ENCODE measurements at regions not wholly inside any gene's neighbourhood (a gene's known extent, or its start where the extent isn't known, plus 50 kb on each side); places are given as distances from the start of the nearest gene placed in this dataset.

GRCh38 chr12:67813456-67813904 lies 164.9 kb downstream of the DYRK2 start:
- no peak for TF ChIP-seq CTCF (IDR thresholded peaks at IDR 0.05)
- no peak for TF ChIP-seq POLR2AphosphoS5 (IDR thresholded peaks at IDR 0.05; ENCODE audit: low read depth, low read length)
